Subcutaneous abdominal adipose tissue (tissue), 5 donors: ENCODE measurements at regions not wholly inside any gene's neighbourhood (a gene's known extent, or its start where the extent isn't known, plus 50 kb on each side); places are given as distances from the start of the nearest gene placed in this dataset.

ENCODE experiments used
- H3K27ac ChIP-seq: one replicate; pipeline ENCODE4 v1.7.0; 2013; ENCODE audit warnings: low read depth, mild to moderate bottlenecking, inconsistent platforms, low read length, moderate library complexity
- H3K27me3 ChIP-seq, 5 donors: one replicate each; pipeline ENCODE4 v1.7.0; 2013; ENCODE audit warnings: low read length in 5 of 5, inconsistent platforms in 1 of 5; ENCODE audit not compliant: control insufficient read depth in 5 of 5, insufficient read depth in 4 of 5
- H3K36me3 ChIP-seq, 5 donors: one replicate each; pipeline ENCODE4 v1.7.0; 2013; ENCODE audit warnings: low read length in 5 of 5; ENCODE audit not compliant: control insufficient read depth in 5 of 5, insufficient read depth in 5 of 5
- H3K4me1 ChIP-seq, 5 donors: one replicate each; pipeline ENCODE4 v1.7.0; 2013; ENCODE audit warnings: low read length in 5 of 5, mild to moderate bottlenecking in 3 of 5, moderate library complexity in 1 of 5; ENCODE audit not compliant: control insufficient read depth in 5 of 5, insufficient read depth in 5 of 5
- H3K4me3 ChIP-seq, 5 donors: one replicate each; pipeline ENCODE4 v1.7.0; 2013; ENCODE audit warnings: low read length in 5 of 5, low read depth in 1 of 5
- H3K9ac ChIP-seq, 5 donors: one replicate each; pipeline ENCODE4 v1.7.0; 2013; ENCODE audit warnings: low read length in 5 of 5, mild to moderate bottlenecking in 4 of 5, moderate library complexity in 3 of 5
- H3K9me3 ChIP-seq, 5 donors: one replicate each; pipeline ENCODE4 v1.7.0; 2013; ENCODE audit warnings: low read length in 5 of 5; ENCODE audit not compliant: control insufficient read depth in 5 of 5
- donor health status: healthy.
- donor health status: healthy.
- donor health status: healthy.
- donor health status: healthy.
- donor health status: healthy.

GRCh38 chr9:86601697-86602096 lies 247.5 kb upstream of the TUT7 start:
- peaks cover 0 to 4% (median 0%) of the 10 kb centered on the region in 5 donors for H3K9me3 ChIP-seq

GRCh38 chr9:86600977-86601376 lies 246.8 kb upstream of the TUT7 start:
- H3K4me3 ChIP-seq = no peak overlapping the region
- H3K9ac ChIP-seq = no peak overlapping the region
- H3K27ac ChIP-seq = no peak overlapping the region
- no peaks in the 10 kb centered on the region for H3K36me3 ChIP-seq
- H3K4me1 ChIP-seq = peaks cover 0 to 21% (median 6%) of the 10 kb centered on the region in 5 donors
- peaks cover 1 to 8% (median 3%) of the 10 kb centered on the region in 5 donors for H3K27me3 ChIP-seq
- peaks cover 0 to 4% (median 0%) of the 10 kb centered on the region in 5 donors for H3K9me3 ChIP-seq

More at GRCh38 chr9:86601697-86602096, 247.5 kb upstream of the TUT7 start:
- Histone ChIP-seq H3K36me3 (no peaks in the 10 kb centered on the region), H3K4me3 (no peak overlapping the region), H3K27ac (no peak overlapping the region), H3K9ac (no peak overlapping the region), H3K27me3 (peaks cover 0 to 8% (median 3%) of the 10 kb centered on the region in 5 donors), H3K4me1 (peaks cover 0 to 21% (median 6%) of the 10 kb centered on the region in 5 donors)

- no peaks in the 10 kb centered on the region for H3K36me3 ChIP-seq
- H3K4me3 ChIP-seq = no peak overlapping the region
- peaks cover 2 to 8% (median 3%) of the 10 kb centered on the region in 5 donors for H3K27me3 ChIP-seq
- H3K9ac ChIP-seq = no peak overlapping the region
- H3K4me1 ChIP-seq = peaks cover 0 to 21% (median 6%) of the 10 kb centered on the region in 5 donors
- H3K9me3 ChIP-seq = peaks cover 0 to 4% (median 0%) of the 10 kb centered on the region in 5 donors
- peak overlapping the region; percentile 31 for H3K27ac ChIP-seq
Measured at GRCh38 chr9:86600291-86600690, 246.1 kb upstream of the TUT7 start.

GRCh38 chr9:86599561-86599960 lies 245.4 kb upstream of the TUT7 start:
- Histone ChIP-seq H3K4me3 (no peak overlapping the region), H3K4me1 (peaks cover 0 to 21% (median 6%) of the 10 kb centered on the region in 5 donors), H3K27ac (peak overlapping the region; percentile 31), H3K27me3 (peaks cover 2 to 8% (median 3%) of the 10 kb centered on the region in 5 donors), H3K9ac (no peak overlapping the region), H3K9me3 (peaks cover 0 to 4% (median 0%) of the 10 kb centered on the region in 5 donors), H3K36me3 (no peaks in the 10 kb centered on the region)

GRCh38 chr9:86598411-86599239 lies 244.4 kb upstream of the TUT7 start:
- Histone ChIP-seq H3K27ac (no peak overlapping the region), H3K4me3 (no peak overlapping the region), H3K9ac (no peak overlapping the region), H3K36me3 (no peaks in the 10 kb centered on the region), H3K4me1 (peaks cover 0 to 21% (median 6%) of the 10 kb centered on the region in 5 donors), H3K27me3 (peaks cover 2 to 8% (median 3%) of the 10 kb centered on the region in 5 donors), H3K9me3 (peaks cover 0 to 4% (median 0%) of the 10 kb centered on the region in 5 donors)

GRCh38 chr9:86594724-86595123 lies 240.5 kb upstream of the TUT7 start:
- H3K4me3 ChIP-seq = no peak overlapping the region
- peaks cover 0 to 10% (median 6%) of the 10 kb centered on the region in 5 donors for H3K4me1 ChIP-seq
- H3K27ac ChIP-seq = no peak overlapping the region
- no peaks in the 10 kb centered on the region for H3K36me3 ChIP-seq
- peaks cover 0 to 4% (median 0%) of the 10 kb centered on the region in 5 donors for H3K9me3 ChIP-seq
- no peak overlapping the region for H3K9ac ChIP-seq
- H3K27me3 ChIP-seq = peaks cover 0 to 2% (median 0%) of the 10 kb centered on the region in 5 donors

- Histone ChIP-seq H3K9me3 (no peaks in the 10 kb centered on the region), H3K27ac (no peak overlapping the region), H3K4me1 (no peaks in the 10 kb centered on the region), H3K9ac (no peak overlapping the region), H3K4me3 (no peak overlapping the region), H3K27me3 (peaks cover 0 to 2% (median 0%) of the 10 kb centered on the region in 5 donors), H3K36me3 (no peaks in the 10 kb centered on the region)
Measured at GRCh38 chr9:86591472-86591871, 237.3 kb upstream of the TUT7 start.

GRCh38 chr9:86589730-86590129 lies 235.5 kb upstream of the TUT7 start:
- H3K27me3 ChIP-seq = peaks cover 0 to 4% (median 0%) of the 10 kb centered on the region in 5 donors
- H3K4me1 ChIP-seq = peaks cover 0 to 6% (median 0%) of the 10 kb centered on the region in 5 donors
- H3K9ac ChIP-seq = no peak overlapping the region
- H3K4me3 ChIP-seq = no peak overlapping the region
- no peaks in the 10 kb centered on the region for H3K36me3 ChIP-seq
- no peak overlapping the region for H3K27ac ChIP-seq
- no peaks in the 10 kb centered on the region for H3K9me3 ChIP-seq

GRCh38 chr9:86589273-86589672 lies 235.1 kb upstream of the TUT7 start:
- H3K4me3 ChIP-seq = no peak overlapping the region
- no peaks in the 10 kb centered on the region for H3K36me3 ChIP-seq
- H3K4me1 ChIP-seq = peaks cover 0 to 6% (median 0%) of the 10 kb centered on the region in 5 donors
- no peaks in the 10 kb centered on the region for H3K9me3 ChIP-seq
- no peak overlapping the region for H3K27ac ChIP-seq
- H3K9ac ChIP-seq = no peak overlapping the region
- peaks cover 0 to 4% (median 0%) of the 10 kb centered on the region in 5 donors for H3K27me3 ChIP-seq

- peaks cover 0 to 7% (median 0%) of the 10 kb centered on the region in 5 donors for H3K27me3 ChIP-seq
- H3K27ac ChIP-seq = peak overlapping the region; percentile 13
- H3K9ac ChIP-seq = no peak overlapping the region
- H3K9me3 ChIP-seq = no peaks in the 10 kb centered on the region
- no peaks in the 10 kb centered on the region for H3K36me3 ChIP-seq
- peak overlapping the region in 1 of 5 donors; percentile 51 for H3K4me3 ChIP-seq
- H3K4me1 ChIP-seq = peaks cover 0 to 6% (median 0%) of the 10 kb centered on the region in 5 donors
Measured at GRCh38 chr9:86586144-86586494, 231.9 kb upstream of the TUT7 start.
